GM12892 (cell line): ENCODE measurements at regions not wholly inside any gene's neighbourhood (a gene's known extent, or its start where the extent isn't known, plus 50 kb on each side); places are given as distances from the start of the nearest gene placed in this dataset.

Source experiments
- POLR2A ChIP-seq: IDR thresholded peaks from 2 replicates; pipeline ENCODE4 v1.6.1; 2011; ENCODE audit warnings: low read depth, low read length, control low read depth
- POLR2AphosphoS5 ChIP-seq: IDR thresholded peaks from 2 replicates; pipeline ENCODE4 v1.6.1; 2011; ENCODE audit warnings: low read depth, low read length, control low read depth
- TAF1 ChIP-seq: IDR thresholded peaks from 2 replicates; pipeline ENCODE4 v1.6.1; 2011; ENCODE audit warnings: low read depth, mild to moderate bottlenecking, control low read depth, low read length, borderline replicate concordance

GRCh38 chr12:63069860-63070617, 81.0 kb downstream of the AVPR1A start:
- no peak for TF ChIP-seq POLR2A
- TF ChIP-seq POLR2AphosphoS5 = no peak
- TF ChIP-seq TAF1 = no peak
